ENCODE measurements at regions not wholly inside any gene's neighbourhood (a gene's known extent, or its start where the extent isn't known, plus 50 kb on each side); places are given as distances from the start of the nearest gene placed in this dataset.

DNA sequence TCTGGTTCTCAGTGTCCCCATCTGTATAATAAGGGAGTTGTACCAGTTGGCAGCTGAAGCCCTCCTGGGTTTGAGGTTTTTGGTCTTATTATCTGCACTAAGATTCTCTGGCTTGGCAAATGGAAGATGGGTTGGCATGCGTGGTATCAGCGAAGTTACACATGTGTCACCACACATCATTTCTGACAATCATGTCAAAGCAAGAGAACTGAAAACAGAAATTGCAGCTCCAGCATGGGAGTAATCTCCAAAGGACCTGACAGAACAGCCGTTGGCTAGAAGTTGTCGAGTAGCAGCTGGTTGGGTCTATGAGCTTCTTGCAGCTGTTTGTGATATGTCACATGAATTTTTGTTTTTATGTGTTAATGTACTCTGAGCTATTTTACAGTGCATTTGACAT, 317.4 kb downstream of the SLC4A3 start:
- DNase-seq (ENCODE audit: low read depth): no peak
- TF ChIP-seq, protein P1, sequence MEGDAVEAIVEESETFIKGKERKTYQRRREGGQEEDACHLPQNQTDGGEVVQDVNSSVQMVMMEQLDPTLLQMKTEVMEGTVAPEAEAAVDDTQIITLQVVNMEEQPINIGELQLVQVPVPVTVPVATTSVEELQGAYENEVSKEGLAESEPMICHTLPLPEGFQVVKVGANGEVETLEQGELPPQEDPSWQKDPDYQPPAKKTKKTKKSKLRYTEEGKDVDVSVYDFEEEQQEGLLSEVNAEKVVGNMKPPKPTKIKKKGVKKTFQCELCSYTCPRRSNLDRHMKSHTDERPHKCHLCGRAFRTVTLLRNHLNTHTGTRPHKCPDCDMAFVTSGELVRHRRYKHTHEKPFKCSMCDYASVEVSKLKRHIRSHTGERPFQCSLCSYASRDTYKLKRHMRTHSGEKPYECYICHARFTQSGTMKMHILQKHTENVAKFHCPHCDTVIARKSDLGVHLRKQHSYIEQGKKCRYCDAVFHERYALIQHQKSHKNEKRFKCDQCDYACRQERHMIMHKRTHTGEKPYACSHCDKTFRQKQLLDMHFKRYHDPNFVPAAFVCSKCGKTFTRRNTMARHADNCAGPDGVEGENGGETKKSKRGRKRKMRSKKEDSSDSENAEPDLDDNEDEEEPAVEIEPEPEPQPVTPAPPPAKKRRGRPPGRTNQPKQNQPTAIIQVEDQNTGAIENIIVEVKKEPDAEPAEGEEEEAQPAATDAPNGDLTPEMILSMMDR (conservative IDR thresholded peaks at IDR 0.05; ENCODE audit: low read depth, low read length): no peak
- H3K4me3 ChIP-seq (ENCODE audit: low read depth, low read length): no peak overlapping the region

DNA sequence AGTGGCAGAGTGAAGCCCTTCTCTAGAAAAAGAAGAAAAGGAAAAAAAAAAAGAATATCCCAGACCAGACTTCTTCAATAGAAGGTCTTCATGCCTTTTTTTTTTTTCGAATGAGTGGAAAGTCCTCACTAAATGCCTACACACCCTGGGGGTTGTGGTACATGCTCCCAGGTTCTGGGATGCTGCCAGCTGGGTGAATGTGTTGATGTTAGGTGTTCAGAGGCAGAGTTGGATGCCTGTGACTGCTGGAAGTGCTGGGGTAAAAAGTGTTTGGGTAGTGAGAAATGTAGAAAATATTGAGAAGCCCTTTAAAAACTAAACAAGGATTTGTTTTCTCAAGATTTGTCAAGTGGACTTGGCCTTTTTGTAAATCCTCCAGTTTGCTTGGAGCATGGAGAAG, 318.6 kb downstream of the SLC4A3 start:
- no peak overlapping the region for H3K4me3 ChIP-seq (ENCODE audit: low read depth, low read length)
- TF ChIP-seq, protein P1 (conservative IDR thresholded peaks at IDR 0.05; ENCODE audit: low read depth, low read length): no peak
- DNase-seq (ENCODE audit: low read depth): no peak

DNA sequence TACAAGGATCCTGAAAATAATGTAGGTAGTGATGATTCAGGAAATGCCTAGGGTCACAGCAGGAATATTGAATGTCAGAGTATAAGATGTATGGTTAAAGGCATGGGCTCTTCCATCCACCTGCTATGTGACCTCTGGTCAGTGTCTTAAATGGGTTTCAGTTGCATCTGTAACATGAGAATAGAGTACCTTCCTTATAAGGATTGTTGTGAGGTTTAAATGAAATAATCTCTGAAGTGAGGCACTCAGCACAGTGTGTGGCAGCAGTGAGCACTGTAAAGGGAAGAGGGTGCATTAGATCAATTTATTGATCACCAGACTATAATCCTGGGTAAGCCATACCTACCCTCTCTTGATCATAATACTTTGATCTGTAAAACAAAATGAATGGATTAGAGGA, 319.1 kb downstream of the SLC4A3 start:
- H3K4me3 ChIP-seq (ENCODE audit: low read depth, low read length): no peak overlapping the region
- no peak for DNase-seq (ENCODE audit: low read depth)
- TF ChIP-seq, protein P1 (conservative IDR thresholded peaks at IDR 0.05; ENCODE audit: low read depth, low read length): no peak

DNA sequence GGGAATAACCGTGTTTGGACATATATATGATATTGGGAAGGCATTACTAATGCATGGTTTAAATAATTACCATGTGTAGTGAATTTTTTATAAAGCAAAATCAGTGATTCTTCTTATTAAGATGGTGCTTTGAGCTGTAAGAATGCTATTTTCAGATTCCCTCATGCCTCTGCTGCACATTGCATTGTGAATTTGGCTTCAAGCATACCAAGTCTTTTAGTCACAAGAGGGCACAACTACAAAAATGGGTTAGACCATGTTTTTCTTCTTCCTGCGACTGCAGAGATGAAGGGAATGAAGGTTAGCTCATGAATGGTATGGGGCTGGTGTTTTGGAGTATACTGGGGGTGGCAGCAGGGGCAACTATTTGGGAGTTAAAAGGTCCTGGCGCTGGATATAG, 320.1 kb downstream of the SLC4A3 start:
- peak; percentile 12 for DNase-seq (ENCODE audit: low read depth)
- TF ChIP-seq, protein P1 (conservative IDR thresholded peaks at IDR 0.05; ENCODE audit: low read depth, low read length): no peak
- no peak overlapping the region for H3K4me3 ChIP-seq (ENCODE audit: low read depth, low read length)

DNA sequence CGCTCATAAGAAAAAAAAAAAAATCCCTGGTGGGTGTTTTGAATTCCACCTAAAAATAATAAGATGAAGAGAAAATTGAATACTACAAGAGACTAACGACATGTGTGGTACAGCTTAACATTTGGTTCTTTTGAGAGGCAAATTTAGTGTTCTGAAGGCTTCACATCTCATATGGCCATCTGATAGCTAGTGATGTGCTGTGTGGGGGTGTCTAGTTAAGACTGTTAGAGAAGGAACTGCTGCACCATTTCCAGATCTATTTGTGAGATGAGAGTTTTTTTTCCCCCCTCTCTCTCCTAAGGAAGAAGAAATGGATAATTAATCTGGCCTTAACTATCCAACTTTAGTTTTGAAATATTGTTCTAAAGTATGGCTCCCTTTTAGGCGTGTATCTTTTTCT, 321.6 kb downstream of the SLC4A3 start:
- H3K4me3 ChIP-seq (ENCODE audit: low read depth, low read length): no peak overlapping the region
- TF ChIP-seq, protein P1 (conservative IDR thresholded peaks at IDR 0.05; ENCODE audit: low read depth, low read length): no peak
- DNase-seq (ENCODE audit: low read depth): no peak

DNA sequence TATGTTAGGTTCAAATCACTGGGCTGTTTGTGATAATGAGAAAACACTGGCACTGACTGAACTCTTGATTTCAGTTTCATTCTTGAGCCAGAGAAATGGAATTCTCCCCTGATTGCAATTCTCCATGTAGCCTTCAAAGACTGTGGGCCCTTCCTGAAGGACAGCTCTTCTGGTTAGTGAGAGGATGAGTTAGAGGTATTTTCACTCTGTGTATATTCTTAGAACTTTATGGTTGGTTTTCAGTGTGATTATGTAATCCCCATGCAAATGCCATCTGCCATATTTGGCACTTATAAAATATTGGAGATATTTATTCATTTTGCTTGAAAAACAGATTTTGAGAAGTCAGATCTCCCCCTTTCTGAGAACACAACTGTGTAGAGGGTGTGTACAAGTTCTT, 323.7 kb downstream of the SLC4A3 start:
- TF ChIP-seq, protein P1 (conservative IDR thresholded peaks at IDR 0.05; ENCODE audit: low read depth, low read length): no peak
- no peak for DNase-seq (ENCODE audit: low read depth)
- no peak overlapping the region for H3K4me3 ChIP-seq (ENCODE audit: low read depth, low read length)

DNA sequence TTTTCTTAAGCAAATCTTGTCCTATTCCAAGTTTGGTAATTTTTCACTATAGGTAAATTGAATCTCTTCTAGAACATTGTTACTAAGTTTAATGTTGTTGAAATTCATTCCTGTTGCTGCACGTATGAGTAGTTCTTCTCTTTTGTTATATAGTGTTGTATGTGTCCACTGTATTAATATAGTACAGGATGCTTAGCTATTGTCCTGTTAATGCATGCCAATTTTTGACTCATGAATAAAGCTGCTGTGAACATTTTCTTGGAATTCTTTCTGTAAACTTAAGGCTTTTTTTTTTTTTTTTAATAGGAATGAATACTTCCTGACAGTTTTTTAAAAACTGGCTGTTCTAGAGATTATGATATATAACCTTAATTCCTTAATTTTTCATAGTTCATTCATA, 326.9 kb downstream of the SLC4A3 start:
- H3K4me3 ChIP-seq (ENCODE audit: low read depth, low read length): no peak overlapping the region
- DNase-seq (ENCODE audit: low read depth): no peak
- TF ChIP-seq, protein P1 (conservative IDR thresholded peaks at IDR 0.05; ENCODE audit: low read depth, low read length): no peak

Data from choroid plexus epithelial cell (primary cell).